T-cell (primary cell): ENCODE measurements at regions not wholly inside any gene's neighbourhood (a gene's known extent, or its start where the extent isn't known, plus 50 kb on each side); places are given as distances from the start of the nearest gene placed in this dataset.

ENCODE experiments used
- ATAC-seq, 4 experiments: fragments of 200-7000 bp in 3 of 4; fragments of 150-1000 bp in 1 of 4; cut with Tn5 transposase; replicated peaks in 1 of 4; 1 replicate in 3 of 4; 2 replicates in 1 of 4; pipeline ENCODE4 v1.10.0; 2021; ENCODE audit warnings: moderate library complexity in 3 of 4, mild to moderate bottlenecking in 2 of 4, moderate number of reproducible peaks in 1 of 4
- CTCF ChIA-PET, 2 donors: fragments of 300-600 bp; sonication (Branson Sonifier 250); formaldehyde crosslinking; loops; one replicate each; lab custom pipeline; 2022; ENCODE audit warnings: antibody characterized with exemption in 2 of 2; lab: Charles Lee
- POLR2A ChIA-PET, 2 donors: fragments of 300-600 bp; sonication (Branson Sonifier 250); formaldehyde crosslinking; loops; one replicate each; lab custom pipeline; 2022; ENCODE audit warnings: antibody characterized with exemption in 2 of 2; lab: Charles Lee
- DNase-seq, 35 experiments: peaks; one replicate each; pipeline versions ENCODE4 v3.0.0 to v3.0.0-alpha.2; 2013 to 2023
- H3K27ac ChIP-seq: one replicate; pipeline ENCODE4 v1.5.1; 2013; ENCODE audit warnings: low read length
- H3K27me3 ChIP-seq, 2 experiments: replicated peaks in 1 of 2; 1 replicate in 1 of 2; 2 replicates in 1 of 2; pipeline versions ENCODE4 v1.6.1 to v1.7.0; 2013; ENCODE audit warnings: low read length in 1 of 2, mixed read lengths in 1 of 2; ENCODE audit not compliant: control insufficient read depth in 2 of 2, insufficient read depth in 2 of 2; ENCODE audit errors: extremely low read depth in 1 of 2
- H3K36me3 ChIP-seq, 2 donors: 1 replicate in 1 of 2; 2 replicates in 1 of 2; pipeline versions ENCODE4 v1.6.1 to v1.7.0; 2013; ENCODE audit warnings: low read length in 1 of 2; ENCODE audit not compliant: control insufficient read depth in 2 of 2, insufficient read depth in 1 of 2; ENCODE audit errors: extremely low read depth in 1 of 2
- H3K4me1 ChIP-seq, 2 experiments: 1 replicate in 1 of 2; 2 replicates in 1 of 2; pipeline versions ENCODE4 v1.6.1 to v1.7.0; 2013; ENCODE audit warnings: low read length in 2 of 2, mixed read lengths in 1 of 2; ENCODE audit not compliant: insufficient read depth in 2 of 2, control insufficient read depth in 1 of 2; ENCODE audit errors: extremely low read depth in 1 of 2
- H3K4me3 ChIP-seq, 2 donors: 1 replicate in 1 of 2; 2 replicates in 1 of 2; pipeline versions ENCODE4 v1.5.1 to v1.7.0; 2013; ENCODE audit warnings: mild to moderate bottlenecking in 2 of 2, low read length in 1 of 2, moderate library complexity in 1 of 2; ENCODE audit not compliant: control insufficient read depth in 1 of 2; ENCODE audit errors: extremely low read depth in 1 of 2
- H3K9me3 ChIP-seq: 2 replicates; pipeline ENCODE4 v1.7.0; 2013
- H3K27ac Mint-ChIP-seq, 2 donors: one replicate each; pipeline ENCODE4 v1.8.0; 2020 to 2021; ENCODE audit warnings: mild to moderate bottlenecking in 2 of 2, mixed read lengths in 2 of 2
- H3K27me3 Mint-ChIP-seq, 2 donors: one replicate each; pipeline ENCODE4 v1.8.0; 2021 to 2022; ENCODE audit warnings: mixed read lengths in 2 of 2
- H3K36me3 Mint-ChIP-seq: one replicate; pipeline ENCODE4 v1.8.0; 2021; ENCODE audit warnings: mixed read lengths
- H3K4me1 Mint-ChIP-seq, 3 donors: one replicate each; pipeline ENCODE4 v1.8.0; 2020 to 2022; ENCODE audit warnings: mixed read lengths in 3 of 3, mild to moderate bottlenecking in 1 of 3
- H3K4me3 Mint-ChIP-seq, 3 donors: one replicate each; pipeline ENCODE4 v1.8.0; 2020 to 2022; ENCODE audit warnings: mild to moderate bottlenecking in 3 of 3, mixed read lengths in 3 of 3, moderate library complexity in 3 of 3
- H3K9me3 Mint-ChIP-seq, 3 donors: one replicate each; pipeline ENCODE4 v1.8.0; 2020 to 2022; ENCODE audit warnings: mixed read lengths in 3 of 3
- WGBS: methylation state at CpG from one replicate; pipeline ENCODE4 v1.1.5; 2013; ENCODE audit warnings: missing lambda C conversion rate; ENCODE audit not compliant: insufficient coverage; 5-methylcytosine and 5-hydroxymethylcytosine counted together

GRCh38 chr3:1477669-1478068, 384.8 kb downstream of the CNTN6 start:
- H3K4me3 Mint-ChIP-seq: no peak overlapping the region
- no peaks in the 10 kb centered on the region for H3K4me1 Mint-ChIP-seq
- ChIA-PET POLR2A (no interaction called here), CTCF (no interaction called here)
- DNase-seq (no peak), ATAC-seq (no peak)
- 84% methylated on average over 11 of the region's 13 CpGs for WGBS
- Histone ChIP-seq H3K4me1 (no peaks in the 10 kb centered on the region), H3K27me3 (no peaks in the 10 kb centered on the region), H3K4me3 (no peak overlapping the region), H3K36me3 (no peaks in the 10 kb centered on the region), H3K27ac (no peak overlapping the region), H3K9me3 (no peaks in the 10 kb centered on the region)
- peaks cover 8 to 20% (median 9%) of the 10 kb centered on the region in 3 donors for H3K9me3 Mint-ChIP-seq
- no peaks in the 10 kb centered on the region for H3K36me3 Mint-ChIP-seq
- H3K27ac Mint-ChIP-seq: no peak overlapping the region
- H3K27me3 Mint-ChIP-seq: no peaks in the 10 kb centered on the region

GRCh38 chr3:1495466-1495865, 402.6 kb downstream of the CNTN6 start:
- no peak overlapping the region for H3K4me3 ChIP-seq
- Mint-ChIP-seq H3K4me3 (no peak overlapping the region), H3K4me1 (no peaks in the 10 kb centered on the region), H3K27ac (no peak overlapping the region), H3K27me3 (no peaks in the 10 kb centered on the region), H3K36me3 (no peaks in the 10 kb centered on the region), H3K9me3 (peaks cover 0 to 19% (median 7%) of the 10 kb centered on the region in 3 donors)
- peaks cover 4% of the 10 kb centered on the region for H3K9me3 ChIP-seq
- no peak overlapping the region for H3K27ac ChIP-seq
- ChIA-PET CTCF (no interaction called here), POLR2A (no interaction called here)
- no peaks in the 10 kb centered on the region for H3K4me1 ChIP-seq
- ATAC-seq (no peak), DNase-seq (no peak)
- H3K27me3 ChIP-seq: no peaks in the 10 kb centered on the region
- H3K36me3 ChIP-seq: no peaks in the 10 kb centered on the region

GRCh38 chr3:1499694-1500093, 406.9 kb downstream of the CNTN6 start:
- Histone ChIP-seq H3K27me3 (no peaks in the 10 kb centered on the region), H3K4me3 (no peak overlapping the region), H3K9me3 (no peaks in the 10 kb centered on the region), H3K27ac (no peak overlapping the region), H3K4me1 (no peaks in the 10 kb centered on the region), H3K36me3 (no peaks in the 10 kb centered on the region)
- Mint-ChIP-seq H3K36me3 (no peaks in the 10 kb centered on the region), H3K4me1 (no peaks in the 10 kb centered on the region), H3K9me3 (peaks cover 0 to 7% (median 7%) of the 10 kb centered on the region in 3 donors), H3K27ac (no peak overlapping the region), H3K27me3 (no peaks in the 10 kb centered on the region), H3K4me3 (no peak overlapping the region)
- ChIA-PET POLR2A (no interaction called here), CTCF (no interaction called here)
- no peak for DNase-seq
- 71% methylated on average over 1 of the region's 4 CpGs for WGBS
- ATAC-seq: no peak

DNA sequence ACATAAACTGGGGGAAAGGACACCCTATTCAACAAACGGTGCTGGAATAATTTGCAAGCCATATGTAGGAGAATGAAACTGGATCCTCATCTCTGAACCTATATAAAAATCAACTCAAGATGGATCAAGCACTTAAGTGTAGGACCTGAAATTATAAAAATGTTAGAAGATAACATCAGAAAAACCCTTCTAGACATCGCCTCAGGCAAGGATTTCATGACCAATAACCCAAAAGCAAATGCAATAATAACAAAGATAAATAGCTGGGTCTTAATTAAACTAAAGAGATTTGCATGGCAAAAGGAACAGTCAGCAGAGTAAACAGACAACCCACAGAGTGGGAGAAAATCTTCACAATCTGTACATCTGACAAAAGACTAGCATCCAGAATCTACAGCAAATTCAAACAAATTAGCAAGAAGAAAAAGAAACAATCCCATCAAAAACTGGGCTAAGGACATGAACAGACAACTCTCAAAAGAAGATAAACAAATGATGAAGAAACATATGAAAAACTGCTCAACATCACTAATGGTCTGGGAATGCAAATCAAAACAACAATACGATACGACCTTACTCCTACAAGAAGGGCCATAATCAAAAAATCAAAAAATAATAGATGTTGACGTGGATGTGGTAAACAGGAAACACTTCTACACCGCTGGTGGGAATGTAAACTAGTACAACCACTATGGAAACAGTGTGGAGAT, 408.7 kb downstream of the CNTN6 start:
- H3K9me3 ChIP-seq: no peaks in the 10 kb centered on the region
- no peaks in the 10 kb centered on the region for H3K4me1 Mint-ChIP-seq
- no peaks in the 10 kb centered on the region for H3K27me3 Mint-ChIP-seq
- POLR2A ChIA-PET: no interaction called here
- no peaks in the 10 kb centered on the region for H3K4me1 ChIP-seq
- peaks cover 0 to 7% (median 2%) of the 10 kb centered on the region in 3 donors for H3K9me3 Mint-ChIP-seq
- no peak overlapping the region for H3K4me3 Mint-ChIP-seq
- H3K27ac ChIP-seq: no peak overlapping the region
- no peak overlapping the region for H3K27ac Mint-ChIP-seq
- no peak for DNase-seq
- no peaks in the 10 kb centered on the region for H3K36me3 Mint-ChIP-seq
- ATAC-seq: no peak
- no CpG with 5 or more reads among the region's 6 CpGs for WGBS
- no peak overlapping the region for H3K4me3 ChIP-seq
- no peaks in the 10 kb centered on the region for H3K27me3 ChIP-seq
- CTCF ChIA-PET: no interaction called here
- H3K36me3 ChIP-seq: no peaks in the 10 kb centered on the region

- no CpG with 5 or more reads among the region's 1 CpG for WGBS
- DNase-seq (no peak), ATAC-seq (no peak)
- H3K27me3 ChIP-seq: no peaks in the 10 kb centered on the region
- H3K4me1 ChIP-seq: no peaks in the 10 kb centered on the region
- no peak overlapping the region for H3K27ac Mint-ChIP-seq
- H3K4me3 Mint-ChIP-seq: no peak overlapping the region
- no peaks in the 10 kb centered on the region for H3K9me3 ChIP-seq
- H3K36me3 ChIP-seq: no peaks in the 10 kb centered on the region
- H3K4me1 Mint-ChIP-seq: no peaks in the 10 kb centered on the region
- no peaks in the 10 kb centered on the region for H3K36me3 Mint-ChIP-seq
- no peak overlapping the region for H3K27ac ChIP-seq
- no peaks in the 10 kb centered on the region for H3K27me3 Mint-ChIP-seq
- H3K9me3 Mint-ChIP-seq: peaks cover 0 to 3% (median 0%) of the 10 kb centered on the region in 3 donors
- ChIA-PET CTCF (interaction anchor here in 1 of 2 donors (0.7 kb wide), 1 partner anchor 537 kb away, joined by 3 read pairs; no protein-coding TSS in a partner anchor), POLR2A (no interaction called here)
- no peak overlapping the region for H3K4me3 ChIP-seq
Observed at GRCh38 chr3:1506090-1506489, 413.3 kb downstream of the CNTN6 start.

DNA sequence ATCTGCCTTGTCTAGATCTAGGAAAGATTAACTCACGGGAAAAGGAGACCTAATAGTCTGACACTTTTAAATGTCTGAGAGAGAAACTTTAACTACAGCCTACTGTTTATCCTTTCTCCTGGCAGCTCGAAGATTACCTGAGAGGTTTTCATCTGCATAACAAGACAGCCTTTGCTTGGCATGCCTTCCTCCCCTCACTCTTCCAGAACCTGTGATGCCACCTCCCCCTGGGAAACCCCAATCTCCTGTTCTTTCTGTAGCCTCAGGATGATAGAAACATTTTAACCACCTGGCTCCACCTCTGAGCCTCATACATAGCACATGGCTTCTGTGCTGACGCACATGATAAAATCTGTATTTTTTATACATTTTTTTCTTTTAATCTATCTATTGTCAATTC, 420.8 kb downstream of the CNTN6 start:
- Histone ChIP-seq H3K9me3 (no peaks in the 10 kb centered on the region), H3K4me3 (no peak overlapping the region), H3K27ac (no peak overlapping the region), H3K36me3 (no peaks in the 10 kb centered on the region), H3K27me3 (no peaks in the 10 kb centered on the region), H3K4me1 (no peaks in the 10 kb centered on the region)
- ATAC-seq (no peak), DNase-seq (no peak)
- Mint-ChIP-seq H3K4me1 (no peaks in the 10 kb centered on the region), H3K4me3 (no peak overlapping the region), H3K27ac (no peak overlapping the region), H3K9me3 (peaks cover 3 to 7% (median 4%) of the 10 kb centered on the region in 3 donors), H3K36me3 (no peaks in the 10 kb centered on the region), H3K27me3 (no peaks in the 10 kb centered on the region)
- 60% methylated on average over 1 of the region's 3 CpGs for WGBS
- POLR2A ChIA-PET: no interaction called here
- CTCF ChIA-PET: no interaction called here

DNA sequence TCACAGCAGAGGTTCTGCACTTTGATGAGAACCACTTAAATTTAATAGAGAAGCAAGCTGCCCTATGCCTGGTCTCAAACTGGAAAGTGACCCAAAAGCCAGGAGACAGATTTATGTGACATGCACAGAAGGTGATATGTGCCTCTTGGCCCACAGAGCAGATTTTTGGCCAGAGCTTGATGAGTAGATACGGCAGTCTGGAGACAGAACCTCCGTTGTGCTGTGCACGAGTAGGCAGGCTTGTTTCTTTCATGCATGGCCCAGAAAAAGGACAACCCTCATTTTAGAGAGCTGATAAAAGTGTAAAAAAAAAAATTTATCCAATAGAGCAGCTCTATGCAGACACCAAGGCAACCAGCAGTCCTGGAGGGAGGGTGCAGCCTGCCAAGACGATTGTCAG, 423.1 kb downstream of the CNTN6 start:
- Histone ChIP-seq H3K27ac (no peak overlapping the region), H3K9me3 (no peaks in the 10 kb centered on the region), H3K27me3 (no peaks in the 10 kb centered on the region), H3K36me3 (no peaks in the 10 kb centered on the region), H3K4me1 (no peaks in the 10 kb centered on the region), H3K4me3 (no peak overlapping the region)
- ATAC-seq (no peak), DNase-seq (no peak)
- Mint-ChIP-seq H3K27me3 (no peaks in the 10 kb centered on the region), H3K4me1 (no peaks in the 10 kb centered on the region), H3K36me3 (no peaks in the 10 kb centered on the region), H3K9me3 (peaks cover 2 to 18% (median 3%) of the 10 kb centered on the region in 3 donors), H3K27ac (no peak overlapping the region), H3K4me3 (no peak overlapping the region)
- ChIA-PET CTCF (no interaction called here), POLR2A (no interaction called here)
- WGBS: 57% methylated on average over 1 of the region's 4 CpGs
